ENCODE measurements at regions not wholly inside any gene's neighbourhood (a gene's known extent, or its start where the extent isn't known, plus 50 kb on each side); places are given as distances from the start of the nearest gene placed in this dataset.
A peak's percentile ranks its signal among the peaks of the same experiment; 100 is the strongest.

GRCh38 chr10:8245131-8245813, 190.8 kb downstream of the GATA3 start:
- Histone ChIP-seq H3K27ac (ENCODE audit: low read depth in 1 of 2, low read length in 2 of 2) (peak overlapping the region; percentile 32 to 72), H3K27me3 (ENCODE audit: control insufficient read depth in 1 of 2, insufficient read depth in 2 of 2, low read length in 2 of 2) (no peaks in the 10 kb centered on the region), H3K4me3 (ENCODE audit: low read length) (peak overlapping the region; percentile 1), H3K36me3 (ENCODE audit: insufficient read depth, low read length) (no peaks in the 10 kb centered on the region), H3K4me1 (ENCODE audit: insufficient read depth, low read length) (peaks cover 44% of the 10 kb centered on the region), H3K9me3 (ENCODE audit: control insufficient read depth in 1 of 2, insufficient read depth in 1 of 2, low read length in 2 of 2) (no peaks in the 10 kb centered on the region)
- TF ChIP-seq CTCF (IDR thresholded peaks at IDR 0.05), result no peak
- H3K27me3 Mint-ChIP-seq, result no peaks in the 10 kb centered on the region
- H3K36me3 Mint-ChIP-seq (ENCODE audit: low read depth), result no peaks in the 10 kb centered on the region
- intact Hi-C loops (cut with DNase I, micrococcal nuclease), result loop anchor here (2.0 to 10.0 kb wide), 4 partner anchors 62 to 190 kb away; partner anchors contain the start of gene GATA3 (in 1 of the 2)
- H3K4me3 Mint-ChIP-seq, result peak overlapping the region; percentile 79
- H3K9me3 Mint-ChIP-seq, result peaks cover 5% of the 10 kb centered on the region
- peak in 4 of 14 experiments; percentile 37 to 81 (median 69) for DNase-seq
- H3K27ac Mint-ChIP-seq, result peak overlapping the region; percentile 92
- CTCF ChIA-PET, result interaction anchor here (0.7 kb wide), 1 partner anchor 9 kb away, joined by 3 read pairs; no protein-coding TSS in a partner anchor
- POLR2A ChIA-PET, result interaction anchor here (0.6 to 3.1 kb wide), 13 partner anchors 8 to 458 kb away, joined by 3 to 18 read pairs (median 5); partner anchors contain the start of genes ATP5F1C and KIN
- ATAC-seq (ENCODE audit: poor library complexity), result peak; percentile 90
- H3K4me1 Mint-ChIP-seq (ENCODE audit: low read depth), result peaks cover 77% of the 10 kb centered on the region

- intact Hi-C loops (cut with DNase I, micrococcal nuclease), result loop anchor here (2.0 to 10.0 kb wide), 4 partner anchors 63 to 191 kb away; partner anchors contain the start of gene GATA3 (in 1 of the 2)
- peak overlapping the region; percentile 32 to 72 for H3K27ac ChIP-seq (ENCODE audit: low read depth in 1 of 2, low read length in 2 of 2)
- Mint-ChIP-seq H3K4me3 (peak overlapping the region; percentile 79), H3K4me1 (ENCODE audit: low read depth) (peaks cover 75% of the 10 kb centered on the region), H3K9me3 (peaks cover 5% of the 10 kb centered on the region), H3K36me3 (ENCODE audit: low read depth) (no peaks in the 10 kb centered on the region), H3K27me3 (no peaks in the 10 kb centered on the region), H3K27ac (peak overlapping the region; percentile 92)
- H3K4me1 ChIP-seq (ENCODE audit: insufficient read depth, low read length), result peaks cover 44% of the 10 kb centered on the region
- CTCF ChIA-PET, result no interaction called here
- POLR2A ChIA-PET, result interaction anchor here (1.0 to 3.1 kb wide), 9 partner anchors 9 to 204 kb away, joined by 3 to 18 read pairs (median 6); no protein-coding TSS in a partner anchor
- DNase-seq, result peak in 1 of 14 experiments; percentile 7
- ATAC-seq (ENCODE audit: poor library complexity), result no peak
- H3K36me3 ChIP-seq (ENCODE audit: insufficient read depth, low read length), result no peaks in the 10 kb centered on the region
- no peaks in the 10 kb centered on the region for H3K9me3 ChIP-seq (ENCODE audit: control insufficient read depth in 1 of 2, insufficient read depth in 1 of 2, low read length in 2 of 2)
- no peak for TF ChIP-seq CTCF (IDR thresholded peaks at IDR 0.05)
- no peak overlapping the region for H3K4me3 ChIP-seq (ENCODE audit: low read length)
- no peaks in the 10 kb centered on the region for H3K27me3 ChIP-seq (ENCODE audit: control insufficient read depth in 1 of 2, insufficient read depth in 2 of 2, low read length in 2 of 2)
Measured at GRCh38 chr10:8245814-8246142, 191.3 kb downstream of the GATA3 start.

- peaks cover 67% of the 10 kb centered on the region for H3K4me1 Mint-ChIP-seq (ENCODE audit: low read depth)
Measured at GRCh38 chr10:8246548-8246947, 192.1 kb downstream of the GATA3 start.

More at GRCh38 chr10:8246548-8246947, 192.1 kb downstream of the GATA3 start:
- no peak for DNase-seq
- H3K4me3 ChIP-seq (ENCODE audit: low read length), result no peak overlapping the region
- no peaks in the 10 kb centered on the region for H3K27me3 Mint-ChIP-seq
- H3K27ac Mint-ChIP-seq, result peak overlapping the region; percentile 92
- H3K4me1 ChIP-seq (ENCODE audit: insufficient read depth, low read length), result peaks cover 44% of the 10 kb centered on the region
- ChIA-PET POLR2A (interaction anchor here (0.6 to 3.1 kb wide), 2 partner anchors 109 to 186 kb away, joined by 4 to 14 read pairs; no protein-coding TSS in a partner anchor), CTCF (no interaction called here)
- no peaks in the 10 kb centered on the region for H3K36me3 Mint-ChIP-seq (ENCODE audit: low read depth)
- intact Hi-C loops (cut with DNase I, micrococcal nuclease), result loop anchor here (5.0 to 10.0 kb wide), 3 partner anchors 81 to 192 kb away; partner anchors contain the start of gene GATA3 (in 1 of the 2)
- TF ChIP-seq CTCF (IDR thresholded peaks at IDR 0.05), result no peak
- no peaks in the 10 kb centered on the region for H3K9me3 ChIP-seq (ENCODE audit: control insufficient read depth in 1 of 2, insufficient read depth in 1 of 2, low read length in 2 of 2)
- no peak overlapping the region for H3K27ac ChIP-seq (ENCODE audit: low read depth in 1 of 2, low read length in 2 of 2)
- peaks cover 5% of the 10 kb centered on the region for H3K9me3 Mint-ChIP-seq
- H3K27me3 ChIP-seq (ENCODE audit: control insufficient read depth in 1 of 2, insufficient read depth in 2 of 2, low read length in 2 of 2), result no peaks in the 10 kb centered on the region
- H3K36me3 ChIP-seq (ENCODE audit: insufficient read depth, low read length), result no peaks in the 10 kb centered on the region
- no peak for ATAC-seq (ENCODE audit: poor library complexity)
- peak overlapping the region; percentile 20 for H3K4me3 Mint-ChIP-seq

Data from CD4-positive, alpha-beta T cell (primary cell).